HepG2 (cell line): ENCODE measurements at regions not wholly inside any gene's neighbourhood (a gene's known extent, or its start where the extent isn't known, plus 50 kb on each side); places are given as distances from the start of the nearest gene placed in this dataset.

ENCODE experiments used
- CENPT ChIP-seq: sonication (generic); formaldehyde crosslinking; IDR thresholded peaks from 2 replicates; pipeline ENCODE4 v1.8.0; 2022; ENCODE audit warnings: low read depth, mild to moderate bottlenecking, moderate library complexity, missing genetic modification reagents
- DNMT1 ChIP-seq: sonication (generic); formaldehyde crosslinking; IDR thresholded peaks from 2 replicates; pipeline ENCODE4 v1.5.1; 2020; ENCODE audit warnings: mild to moderate bottlenecking, missing genetic modification reagents
- FOXJ3 ChIP-seq: sonication (generic); formaldehyde crosslinking; IDR thresholded peaks from 2 replicates; pipeline ENCODE4 v1.4.0; 2020; ENCODE audit warnings: missing genetic modification reagents, mild to moderate bottlenecking, borderline replicate concordance
- MXD4 ChIP-seq: IDR thresholded peaks from 2 replicates; pipeline ENCODE4 v1.6.1; 2016; ENCODE audit warnings: mild to moderate bottlenecking, missing biosample characterization, missing genetic modification reagents
- UBTF ChIP-seq: sonication (generic); formaldehyde crosslinking; IDR thresholded peaks from 2 replicates; pipeline ENCODE4 v1.4.0; 2020; ENCODE audit warnings: mild to moderate bottlenecking, missing genetic modification reagents
- ZNF343 ChIP-seq: sonication (generic); formaldehyde crosslinking; IDR thresholded peaks from 2 replicates; pipeline ENCODE4 v1.4.0; 2020; ENCODE audit warnings: mild to moderate bottlenecking, missing genetic modification reagents
- ZNF570 ChIP-seq: sonication (generic); formaldehyde crosslinking; IDR thresholded peaks from 2 replicates; pipeline ENCODE4 v1.4.0; 2020; ENCODE audit warnings: mild to moderate bottlenecking, missing genetic modification reagents, borderline replicate concordance
- ZNF678 ChIP-seq: sonication (generic); formaldehyde crosslinking; IDR thresholded peaks from 2 replicates; pipeline ENCODE4 v1.4.0; 2020; ENCODE audit warnings: mild to moderate bottlenecking, missing genetic modification reagents
- ZNF766 ChIP-seq: sonication (generic); formaldehyde crosslinking; IDR thresholded peaks from 2 replicates; pipeline ENCODE4 v1.5.0; 2020; ENCODE audit warnings: missing genetic modification reagents, borderline replicate concordance
- ZSCAN20 ChIP-seq: sonication (generic); formaldehyde crosslinking; IDR thresholded peaks from 2 replicates; pipeline ENCODE4 v1.4.0; 2020; ENCODE audit warnings: missing genetic modification reagents, mild to moderate bottlenecking, borderline replicate concordance
- ZZZ3 ChIP-seq: sonication (generic); formaldehyde crosslinking; IDR thresholded peaks from 2 replicates; pipeline ENCODE4 v1.4.0; 2020; ENCODE audit warnings: missing genetic modification reagents, mild to moderate bottlenecking, borderline replicate concordance
- TF ChIP-seq, protein P1 (sequence below): sonication (generic); formaldehyde crosslinking; IDR thresholded peaks from 2 replicates; pipeline ENCODE4 v1.5.1; 2020; ENCODE audit warnings: mild to moderate bottlenecking, missing genetic modification reagents, moderate library complexity
- TF ChIP-seq, protein P2 (sequence below), 2 experiments: sonication (generic) in 1 of 2; formaldehyde crosslinking in 1 of 2; IDR thresholded peaks; 2 replicates each; pipeline versions ENCODE4 v1.5.1 to v1.6.1; 2011 to 2020; ENCODE audit warnings: borderline replicate concordance in 1 of 2, low read depth in 1 of 2, low read length in 1 of 2, mild to moderate bottlenecking in 1 of 2, missing genetic modification reagents in 1 of 2, moderate library complexity in 1 of 2
- TF ChIP-seq, protein P3 (sequence below): sonication (generic); formaldehyde crosslinking; IDR thresholded peaks from 2 replicates; pipeline ENCODE4 v1.4.0; 2020; ENCODE audit warnings: missing genetic modification reagents
- TF ChIP-seq, protein P4 (sequence below): sonication (generic); formaldehyde crosslinking; IDR thresholded peaks from 2 replicates; pipeline ENCODE4 v1.8.1; 2023; ENCODE audit warnings: missing genetic modification reagents, inconsistent platforms, borderline replicate concordance

GRCh38 chr18:76771192-76771799, 51.1 kb upstream of the ZNF236 start (continued):
- TF ChIP-seq ZNF678 (CRISPR knock-in tag) (no peak), ZNF343 (CRISPR knock-in tag) (no peak), ZNF570 (CRISPR knock-in tag) (no peak), CENPT (CRISPR knock-in tag) (no peak), DNMT1 (no peak), ZNF766 (no peak), ZSCAN20 (CRISPR knock-in tag) (no peak), FOXJ3 (CRISPR knock-in tag) (no peak), UBTF (no peak), ZZZ3 (CRISPR knock-in tag) (no peak), MXD4 (CRISPR knock-in tag) (no peak)
- TF ChIP-seq, protein P1, sequence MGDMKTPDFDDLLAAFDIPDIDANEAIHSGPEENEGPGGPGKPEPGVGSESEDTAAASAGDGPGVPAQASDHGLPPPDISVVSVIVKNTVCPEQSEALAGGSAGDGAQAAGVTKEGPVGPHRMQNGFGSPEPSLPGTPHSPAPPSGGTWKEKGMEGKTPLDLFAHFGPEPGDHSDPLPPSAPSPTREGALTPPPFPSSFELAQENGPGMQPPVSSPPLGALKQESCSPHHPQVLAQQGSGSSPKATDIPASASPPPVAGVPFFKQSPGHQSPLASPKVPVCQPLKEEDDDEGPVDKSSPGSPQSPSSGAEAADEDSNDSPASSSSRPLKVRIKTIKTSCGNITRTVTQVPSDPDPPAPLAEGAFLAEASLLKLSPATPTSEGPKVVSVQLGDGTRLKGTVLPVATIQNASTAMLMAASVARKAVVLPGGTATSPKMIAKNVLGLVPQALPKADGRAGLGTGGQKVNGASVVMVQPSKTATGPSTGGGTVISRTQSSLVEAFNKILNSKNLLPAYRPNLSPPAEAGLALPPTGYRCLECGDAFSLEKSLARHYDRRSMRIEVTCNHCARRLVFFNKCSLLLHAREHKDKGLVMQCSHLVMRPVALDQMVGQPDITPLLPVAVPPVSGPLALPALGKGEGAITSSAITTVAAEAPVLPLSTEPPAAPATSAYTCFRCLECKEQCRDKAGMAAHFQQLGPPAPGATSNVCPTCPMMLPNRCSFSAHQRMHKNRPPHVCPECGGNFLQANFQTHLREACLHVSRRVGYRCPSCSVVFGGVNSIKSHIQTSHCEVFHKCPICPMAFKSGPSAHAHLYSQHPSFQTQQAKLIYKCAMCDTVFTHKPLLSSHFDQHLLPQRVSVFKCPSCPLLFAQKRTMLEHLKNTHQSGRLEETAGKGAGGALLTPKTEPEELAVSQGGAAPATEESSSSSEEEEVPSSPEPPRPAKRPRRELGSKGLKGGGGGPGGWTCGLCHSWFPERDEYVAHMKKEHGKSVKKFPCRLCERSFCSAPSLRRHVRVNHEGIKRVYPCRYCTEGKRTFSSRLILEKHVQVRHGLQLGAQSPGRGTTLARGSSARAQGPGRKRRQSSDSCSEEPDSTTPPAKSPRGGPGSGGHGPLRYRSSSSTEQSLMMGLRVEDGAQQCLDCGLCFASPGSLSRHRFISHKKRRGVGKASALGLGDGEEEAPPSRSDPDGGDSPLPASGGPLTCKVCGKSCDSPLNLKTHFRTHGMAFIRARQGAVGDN (CRISPR knock-in tag): no peak
- TF ChIP-seq, protein P2, sequence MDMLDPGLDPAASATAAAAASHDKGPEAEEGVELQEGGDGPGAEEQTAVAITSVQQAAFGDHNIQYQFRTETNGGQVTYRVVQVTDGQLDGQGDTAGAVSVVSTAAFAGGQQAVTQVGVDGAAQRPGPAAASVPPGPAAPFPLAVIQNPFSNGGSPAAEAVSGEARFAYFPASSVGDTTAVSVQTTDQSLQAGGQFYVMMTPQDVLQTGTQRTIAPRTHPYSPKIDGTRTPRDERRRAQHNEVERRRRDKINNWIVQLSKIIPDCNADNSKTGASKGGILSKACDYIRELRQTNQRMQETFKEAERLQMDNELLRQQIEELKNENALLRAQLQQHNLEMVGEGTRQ (IDR thresholded peaks at IDR 0.05; ENCODE audit: low read depth, low read length): no peak
- TF ChIP-seq, protein P2 (CRISPR knock-in tag; IDR thresholded peaks at IDR 0.05; ENCODE audit: borderline replicate concordance): no peak
- TF ChIP-seq, protein P3, sequence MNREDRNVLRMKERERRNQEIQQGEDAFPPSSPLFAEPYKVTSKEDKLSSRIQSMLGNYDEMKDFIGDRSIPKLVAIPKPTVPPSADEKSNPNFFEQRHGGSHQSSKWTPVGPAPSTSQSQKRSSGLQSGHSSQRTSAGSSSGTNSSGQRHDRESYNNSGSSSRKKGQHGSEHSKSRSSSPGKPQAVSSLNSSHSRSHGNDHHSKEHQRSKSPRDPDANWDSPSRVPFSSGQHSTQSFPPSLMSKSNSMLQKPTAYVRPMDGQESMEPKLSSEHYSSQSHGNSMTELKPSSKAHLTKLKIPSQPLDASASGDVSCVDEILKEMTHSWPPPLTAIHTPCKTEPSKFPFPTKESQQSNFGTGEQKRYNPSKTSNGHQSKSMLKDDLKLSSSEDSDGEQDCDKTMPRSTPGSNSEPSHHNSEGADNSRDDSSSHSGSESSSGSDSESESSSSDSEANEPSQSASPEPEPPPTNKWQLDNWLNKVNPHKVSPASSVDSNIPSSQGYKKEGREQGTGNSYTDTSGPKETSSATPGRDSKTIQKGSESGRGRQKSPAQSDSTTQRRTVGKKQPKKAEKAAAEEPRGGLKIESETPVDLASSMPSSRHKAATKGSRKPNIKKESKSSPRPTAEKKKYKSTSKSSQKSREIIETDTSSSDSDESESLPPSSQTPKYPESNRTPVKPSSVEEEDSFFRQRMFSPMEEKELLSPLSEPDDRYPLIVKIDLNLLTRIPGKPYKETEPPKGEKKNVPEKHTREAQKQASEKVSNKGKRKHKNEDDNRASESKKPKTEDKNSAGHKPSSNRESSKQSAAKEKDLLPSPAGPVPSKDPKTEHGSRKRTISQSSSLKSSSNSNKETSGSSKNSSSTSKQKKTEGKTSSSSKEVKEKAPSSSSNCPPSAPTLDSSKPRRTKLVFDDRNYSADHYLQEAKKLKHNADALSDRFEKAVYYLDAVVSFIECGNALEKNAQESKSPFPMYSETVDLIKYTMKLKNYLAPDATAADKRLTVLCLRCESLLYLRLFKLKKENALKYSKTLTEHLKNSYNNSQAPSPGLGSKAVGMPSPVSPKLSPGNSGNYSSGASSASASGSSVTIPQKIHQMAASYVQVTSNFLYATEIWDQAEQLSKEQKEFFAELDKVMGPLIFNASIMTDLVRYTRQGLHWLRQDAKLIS: no peak
- TF ChIP-seq, protein P4, sequence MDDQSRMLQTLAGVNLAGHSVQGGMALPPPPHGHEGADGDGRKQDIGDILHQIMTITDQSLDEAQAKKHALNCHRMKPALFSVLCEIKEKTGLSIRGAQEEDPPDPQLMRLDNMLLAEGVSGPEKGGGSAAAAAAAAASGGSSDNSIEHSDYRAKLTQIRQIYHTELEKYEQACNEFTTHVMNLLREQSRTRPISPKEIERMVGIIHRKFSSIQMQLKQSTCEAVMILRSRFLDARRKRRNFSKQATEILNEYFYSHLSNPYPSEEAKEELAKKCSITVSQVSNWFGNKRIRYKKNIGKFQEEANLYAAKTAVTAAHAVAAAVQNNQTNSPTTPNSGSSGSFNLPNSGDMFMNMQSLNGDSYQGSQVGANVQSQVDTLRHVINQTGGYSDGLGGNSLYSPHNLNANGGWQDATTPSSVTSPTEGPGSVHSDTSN (CRISPR knock-in tag): no peak
